ENCODE measurements at regions not wholly inside any gene's neighbourhood (a gene's known extent, or its start where the extent isn't known, plus 50 kb on each side); places are given as distances from the start of the nearest gene placed in this dataset.
A peak's percentile ranks its signal among the peaks of the same experiment; 100 is the strongest.

DNA sequence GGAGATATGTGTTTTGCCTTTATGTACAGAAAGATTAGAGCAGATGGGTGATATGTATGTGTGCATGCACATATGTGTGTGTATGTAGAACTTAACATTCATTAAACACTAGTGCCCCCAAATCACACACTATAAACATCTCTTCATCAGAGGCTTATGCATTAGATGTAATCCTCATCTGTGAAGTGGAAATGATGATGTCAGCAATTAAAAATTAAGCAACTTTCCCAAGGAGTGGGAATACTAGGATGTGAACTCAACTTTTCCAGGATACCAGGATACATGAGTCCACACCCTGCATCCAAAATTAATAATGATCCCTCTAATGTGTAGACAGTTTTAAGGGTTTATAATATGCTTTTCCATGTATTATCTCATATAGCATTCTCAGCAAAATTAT is 127.7 kb upstream of the ADAMTS18 start:
- TF ChIP-seq CTCF (IDR thresholded peaks at IDR 0.05; ENCODE audit: low read depth, low read length), result no peak
- H3K4me3 ChIP-seq (replicated peaks in 1 of 2; ENCODE audit: low read depth in 2 of 2, low read length in 2 of 2), result no peak overlapping the region
- DNase-seq (ENCODE audit: low read depth in 2 of 2), result no peak

DNA sequence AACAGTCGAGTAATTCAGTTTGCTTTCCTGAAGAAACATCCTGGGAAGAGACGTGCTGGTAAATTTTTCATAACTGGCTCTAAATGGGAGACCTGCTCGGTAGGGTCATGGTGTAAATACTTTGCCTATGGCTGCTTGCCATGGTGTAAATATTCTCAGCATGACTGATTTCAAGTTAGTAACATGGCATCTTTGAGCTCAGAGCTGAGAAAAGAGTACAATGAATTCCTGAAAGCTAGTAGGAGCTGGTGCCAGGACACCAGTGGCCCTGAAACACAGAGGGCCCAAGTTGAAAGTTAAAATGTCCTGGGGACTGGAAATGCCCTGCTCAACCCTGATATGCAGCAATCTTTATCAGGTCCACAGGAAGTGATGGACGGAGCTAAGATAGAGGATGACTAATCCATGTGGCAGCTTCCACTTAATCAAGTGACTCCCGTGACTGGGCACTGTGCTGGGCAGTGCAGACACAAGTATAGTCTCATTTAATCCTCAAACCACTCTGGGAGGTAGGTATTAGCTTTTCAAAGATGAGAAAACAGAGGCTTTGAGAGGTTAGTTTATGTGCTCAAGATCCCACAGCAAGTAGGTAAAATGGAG is 130.1 kb upstream of the ADAMTS18 start:
- peak; percentile 22 to 59 for DNase-seq (ENCODE audit: low read depth in 2 of 2)
- H3K4me3 ChIP-seq (replicated peaks in 1 of 2; ENCODE audit: low read depth in 2 of 2, low read length in 2 of 2), result no peak overlapping the region
- no peak for TF ChIP-seq CTCF (IDR thresholded peaks at IDR 0.05; ENCODE audit: low read depth, low read length)

DNA sequence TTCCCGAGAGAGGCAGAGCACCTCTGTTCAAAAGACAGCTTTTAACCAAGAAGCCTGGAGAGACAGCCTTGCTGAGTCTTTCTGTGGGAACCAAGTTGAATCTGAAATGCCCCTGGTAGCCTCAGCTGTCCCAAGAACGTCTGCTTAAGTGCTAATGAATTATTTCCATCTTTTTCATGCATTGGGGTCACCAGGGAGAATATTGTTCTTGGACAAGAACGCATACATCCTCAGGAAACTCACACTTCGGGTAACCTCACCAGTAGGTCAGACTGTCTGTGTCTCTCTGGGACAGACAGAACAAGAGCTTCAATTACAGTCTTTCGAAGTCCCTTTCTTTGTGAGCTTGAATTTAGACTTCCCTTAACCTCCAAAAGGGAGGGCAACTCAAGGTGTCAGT is 134.6 kb upstream of the ADAMTS18 start:
- no peak for DNase-seq (ENCODE audit: low read depth in 2 of 2)
- H3K4me3 ChIP-seq (replicated peaks in 1 of 2; ENCODE audit: low read depth in 2 of 2, low read length in 2 of 2), result no peak overlapping the region
- TF ChIP-seq CTCF (IDR thresholded peaks at IDR 0.05; ENCODE audit: low read depth, low read length), result no peak

- H3K4me3 ChIP-seq (replicated peaks in 1 of 2; ENCODE audit: low read depth in 2 of 2, low read length in 2 of 2), result no peak overlapping the region
- DNase-seq (ENCODE audit: low read depth in 2 of 2), result no peak
- no peak for TF ChIP-seq CTCF (IDR thresholded peaks at IDR 0.05; ENCODE audit: low read depth, low read length)
Measured at GRCh38 chr16:77570574-77570973, 135.7 kb upstream of the ADAMTS18 start.

- DNase-seq (ENCODE audit: low read depth in 2 of 2), result no peak
- no peak overlapping the region for H3K4me3 ChIP-seq (replicated peaks in 1 of 2; ENCODE audit: low read depth in 2 of 2, low read length in 2 of 2)
- TF ChIP-seq CTCF (IDR thresholded peaks at IDR 0.05; ENCODE audit: low read depth, low read length), result no peak
Measured at GRCh38 chr16:77571115-77571862, 136.5 kb upstream of the ADAMTS18 start.

GRCh38 chr16:77574867-77575624 is 140.2 kb upstream of the ADAMTS18 start:
- peak; percentile 60 to 65 for DNase-seq (ENCODE audit: low read depth in 2 of 2)

More at GRCh38 chr16:77574867-77575624, 140.2 kb upstream of the ADAMTS18 start:
- TF ChIP-seq CTCF (IDR thresholded peaks at IDR 0.05; ENCODE audit: low read depth, low read length), result no peak
- H3K4me3 ChIP-seq (replicated peaks in 1 of 2; ENCODE audit: low read depth in 2 of 2, low read length in 2 of 2), result no peak overlapping the region
